ENCODE measurements at regions not wholly inside any gene's neighbourhood (a gene's known extent, or its start where the extent isn't known, plus 50 kb on each side); places are given as distances from the start of the nearest gene placed in this dataset.
"Not testable (repeated sequence)": the region's sequence is repeated elsewhere in the genome, so short reads cannot be mapped to it uniquely, and the experiment has no call there.

GRCh38 chr3:110311541-110311940, 760.1 kb upstream of the NECTIN3 start:
- Histone ChIP-seq H3K27ac (ENCODE audit: low read depth in 2 of 2, low read length in 2 of 2) (no peak overlapping the region), H3K36me3 (ENCODE audit: control insufficient read depth in 2 of 2, insufficient read depth in 2 of 2, low read length in 2 of 2) (no peaks in the 10 kb centered on the region), H3K9me3 (ENCODE audit: control insufficient read depth in 2 of 2, low read length in 2 of 2) (no peaks in the 10 kb centered on the region), H3K27me3 (ENCODE audit: control insufficient read depth in 2 of 2, insufficient read depth in 2 of 2, low read length in 2 of 2) (no peaks in the 10 kb centered on the region), H3K9ac (ENCODE audit: low read depth in 1 of 2, low read length in 2 of 2) (no peak overlapping the region), H3K4me1 (ENCODE audit: control insufficient read depth in 2 of 2, insufficient read depth in 2 of 2, low read length in 2 of 2) (peaks cover 0 to 2% of the 10 kb centered on the region in 2 donors), H3K4me3 (ENCODE audit: low read length in 2 of 2) (no peak overlapping the region)

- Histone ChIP-seq H3K4me3 (ENCODE audit: low read length in 2 of 2) (no peak overlapping the region), H3K27me3 (ENCODE audit: control insufficient read depth in 2 of 2, insufficient read depth in 2 of 2, low read length in 2 of 2) (no peaks in the 10 kb centered on the region)
These were observed 757.0 kb upstream of the NECTIN3 start for GRCh38 chr3:110314512-110315114.

GRCh38 chr3:110318108-110318507, 753.5 kb upstream of the NECTIN3 start:
- H3K27me3 ChIP-seq (ENCODE audit: control insufficient read depth in 2 of 2, insufficient read depth in 2 of 2, low read length in 2 of 2) = no peaks in the 10 kb centered on the region
- H3K4me1 ChIP-seq (ENCODE audit: control insufficient read depth in 2 of 2, insufficient read depth in 2 of 2, low read length in 2 of 2) = peaks cover 0 to 2% of the 10 kb centered on the region in 2 donors
- no peaks in the 10 kb centered on the region for H3K9me3 ChIP-seq (ENCODE audit: control insufficient read depth in 2 of 2, low read length in 2 of 2)
- H3K9ac ChIP-seq (ENCODE audit: low read depth in 1 of 2, low read length in 2 of 2) = no peak overlapping the region
- no peak overlapping the region for H3K4me3 ChIP-seq (ENCODE audit: low read length in 2 of 2)
- H3K36me3 ChIP-seq (ENCODE audit: control insufficient read depth in 2 of 2, insufficient read depth in 2 of 2, low read length in 2 of 2) = no peaks in the 10 kb centered on the region
- H3K27ac ChIP-seq (ENCODE audit: low read depth in 2 of 2, low read length in 2 of 2) = no peak overlapping the region

More at GRCh38 chr3:110314512-110315114, 757.0 kb upstream of the NECTIN3 start:
- Histone ChIP-seq H3K4me1 (ENCODE audit: control insufficient read depth in 2 of 2, insufficient read depth in 2 of 2, low read length in 2 of 2) (peaks cover 0 to 2% of the 10 kb centered on the region in 2 donors), H3K36me3 (ENCODE audit: control insufficient read depth in 2 of 2, insufficient read depth in 2 of 2, low read length in 2 of 2) (no peaks in the 10 kb centered on the region), H3K9me3 (ENCODE audit: control insufficient read depth in 2 of 2, low read length in 2 of 2) (no peaks in the 10 kb centered on the region), H3K9ac (ENCODE audit: low read depth in 1 of 2, low read length in 2 of 2) (no peak overlapping the region), H3K27ac (ENCODE audit: low read depth in 2 of 2, low read length in 2 of 2) (no peak overlapping the region)

GRCh38 chr3:110323349-110323748, 748.3 kb upstream of the NECTIN3 start:
- H3K36me3 ChIP-seq (ENCODE audit: control insufficient read depth in 2 of 2, insufficient read depth in 2 of 2, low read length in 2 of 2) = no peaks in the 10 kb centered on the region
- no peak overlapping the region for H3K9ac ChIP-seq (ENCODE audit: low read depth in 1 of 2, low read length in 2 of 2)
- no peak overlapping the region for H3K4me3 ChIP-seq (ENCODE audit: low read length in 2 of 2)
- no peaks in the 10 kb centered on the region for H3K27me3 ChIP-seq (ENCODE audit: control insufficient read depth in 2 of 2, insufficient read depth in 2 of 2, low read length in 2 of 2)
- H3K27ac ChIP-seq (ENCODE audit: low read depth in 2 of 2, low read length in 2 of 2) = no peak overlapping the region
- no peaks in the 10 kb centered on the region for H3K4me1 ChIP-seq (ENCODE audit: control insufficient read depth in 2 of 2, insufficient read depth in 2 of 2, low read length in 2 of 2)
- H3K9me3 ChIP-seq (ENCODE audit: control insufficient read depth in 2 of 2, low read length in 2 of 2) = no peaks in the 10 kb centered on the region

- no peaks in the 10 kb centered on the region for H3K9me3 ChIP-seq (ENCODE audit: control insufficient read depth in 2 of 2, low read length in 2 of 2)
- no peaks in the 10 kb centered on the region for H3K36me3 ChIP-seq (ENCODE audit: control insufficient read depth in 2 of 2, insufficient read depth in 2 of 2, low read length in 2 of 2)
- H3K27me3 ChIP-seq (ENCODE audit: control insufficient read depth in 2 of 2, insufficient read depth in 2 of 2, low read length in 2 of 2) = no peaks in the 10 kb centered on the region
- no peak overlapping the region for H3K4me3 ChIP-seq (ENCODE audit: low read length in 2 of 2)
- H3K27ac ChIP-seq (ENCODE audit: low read depth in 2 of 2, low read length in 2 of 2) = no peak overlapping the region
- no peak overlapping the region for H3K9ac ChIP-seq (ENCODE audit: low read depth in 1 of 2, low read length in 2 of 2)
- H3K4me1 ChIP-seq (ENCODE audit: control insufficient read depth in 2 of 2, insufficient read depth in 2 of 2, low read length in 2 of 2) = no peaks in the 10 kb centered on the region
These were observed 747.4 kb upstream of the NECTIN3 start for GRCh38 chr3:110324171-110324705.

- H3K4me3 ChIP-seq (ENCODE audit: low read length in 2 of 2) = no peak overlapping the region
- H3K36me3 ChIP-seq (ENCODE audit: control insufficient read depth in 2 of 2, insufficient read depth in 2 of 2, low read length in 2 of 2) = no peaks in the 10 kb centered on the region
- no peak overlapping the region for H3K9ac ChIP-seq (ENCODE audit: low read depth in 1 of 2, low read length in 2 of 2)
- no peaks in the 10 kb centered on the region for H3K9me3 ChIP-seq (ENCODE audit: control insufficient read depth in 2 of 2, low read length in 2 of 2)
- H3K27me3 ChIP-seq (ENCODE audit: control insufficient read depth in 2 of 2, insufficient read depth in 2 of 2, low read length in 2 of 2) = no peaks in the 10 kb centered on the region
- no peak overlapping the region for H3K27ac ChIP-seq (ENCODE audit: low read depth in 2 of 2, low read length in 2 of 2)
- H3K4me1 ChIP-seq (ENCODE audit: control insufficient read depth in 2 of 2, insufficient read depth in 2 of 2, low read length in 2 of 2) = no peaks in the 10 kb centered on the region
These were observed 743.7 kb upstream of the NECTIN3 start for GRCh38 chr3:110327870-110328269.

- not testable (repeated sequence) for H3K4me1 ChIP-seq (ENCODE audit: control insufficient read depth in 2 of 2, insufficient read depth in 2 of 2, low read length in 2 of 2); H3K9ac ChIP-seq (ENCODE audit: low read depth in 1 of 2, low read length in 2 of 2); H3K27me3 ChIP-seq (ENCODE audit: control insufficient read depth in 2 of 2, insufficient read depth in 2 of 2, low read length in 2 of 2); H3K9me3 ChIP-seq (ENCODE audit: control insufficient read depth in 2 of 2, low read length in 2 of 2); H3K4me3 ChIP-seq (ENCODE audit: low read length in 2 of 2); H3K36me3 ChIP-seq (ENCODE audit: control insufficient read depth in 2 of 2, insufficient read depth in 2 of 2, low read length in 2 of 2); H3K27ac ChIP-seq (ENCODE audit: low read depth in 2 of 2, low read length in 2 of 2)
These were observed 740.1 kb upstream of the NECTIN3 start for GRCh38 chr3:110331562-110331961.

- Histone ChIP-seq H3K9ac (ENCODE audit: low read depth in 1 of 2, low read length in 2 of 2) (no peak overlapping the region), H3K4me1 (ENCODE audit: control insufficient read depth in 2 of 2, insufficient read depth in 2 of 2, low read length in 2 of 2) (no peaks in the 10 kb centered on the region)
These were observed 739.0 kb upstream of the NECTIN3 start for GRCh38 chr3:110332629-110333028.

GRCh38 chr3:110341047-110341446, 730.6 kb upstream of the NECTIN3 start:
- H3K27ac ChIP-seq (ENCODE audit: low read depth in 2 of 2, low read length in 2 of 2) = no peak overlapping the region
- H3K4me1 ChIP-seq (ENCODE audit: control insufficient read depth in 2 of 2, insufficient read depth in 2 of 2, low read length in 2 of 2) = no peaks in the 10 kb centered on the region
- no peaks in the 10 kb centered on the region for H3K9me3 ChIP-seq (ENCODE audit: control insufficient read depth in 2 of 2, low read length in 2 of 2)

More at GRCh38 chr3:110332629-110333028, 739.0 kb upstream of the NECTIN3 start:
- no peak overlapping the region for H3K27ac ChIP-seq (ENCODE audit: low read depth in 2 of 2, low read length in 2 of 2)
- H3K27me3 ChIP-seq (ENCODE audit: control insufficient read depth in 2 of 2, insufficient read depth in 2 of 2, low read length in 2 of 2) = no peaks in the 10 kb centered on the region
- no peaks in the 10 kb centered on the region for H3K9me3 ChIP-seq (ENCODE audit: control insufficient read depth in 2 of 2, low read length in 2 of 2)
- H3K4me3 ChIP-seq (ENCODE audit: low read length in 2 of 2) = no peak overlapping the region
- H3K36me3 ChIP-seq (ENCODE audit: control insufficient read depth in 2 of 2, insufficient read depth in 2 of 2, low read length in 2 of 2) = no peaks in the 10 kb centered on the region

GRCh38 chr3:110343376-110343775, 728.2 kb upstream of the NECTIN3 start:
- Histone ChIP-seq H3K4me1 (ENCODE audit: control insufficient read depth in 2 of 2, insufficient read depth in 2 of 2, low read length in 2 of 2) (no peaks in the 10 kb centered on the region), H3K36me3 (ENCODE audit: control insufficient read depth in 2 of 2, insufficient read depth in 2 of 2, low read length in 2 of 2) (no peaks in the 10 kb centered on the region), H3K4me3 (ENCODE audit: low read length in 2 of 2) (no peak overlapping the region), H3K27ac (ENCODE audit: low read depth in 2 of 2, low read length in 2 of 2) (no peak overlapping the region), H3K9me3 (ENCODE audit: control insufficient read depth in 2 of 2, low read length in 2 of 2) (no peaks in the 10 kb centered on the region), H3K27me3 (ENCODE audit: control insufficient read depth in 2 of 2, insufficient read depth in 2 of 2, low read length in 2 of 2) (no peaks in the 10 kb centered on the region), H3K9ac (ENCODE audit: low read depth in 1 of 2, low read length in 2 of 2) (no peak overlapping the region)

More at GRCh38 chr3:110341047-110341446, 730.6 kb upstream of the NECTIN3 start:
- Histone ChIP-seq H3K36me3 (ENCODE audit: control insufficient read depth in 2 of 2, insufficient read depth in 2 of 2, low read length in 2 of 2) (no peaks in the 10 kb centered on the region), H3K4me3 (ENCODE audit: low read length in 2 of 2) (no peak overlapping the region), H3K27me3 (ENCODE audit: control insufficient read depth in 2 of 2, insufficient read depth in 2 of 2, low read length in 2 of 2) (no peaks in the 10 kb centered on the region), H3K9ac (ENCODE audit: low read depth in 1 of 2, low read length in 2 of 2) (no peak overlapping the region)
